NCI-H2227 (cell line): ENCODE measurements at regions not wholly inside any gene's neighbourhood (a gene's known extent, or its start where the extent isn't known, plus 50 kb on each side); places are given as distances from the start of the nearest gene placed in this dataset.

ENCODE experiments used
- DNase-seq: peaks from one replicate; lab custom pipeline; 2025; ENCODE audit not compliant: unreplicated experiment; lab: John Stamatoyannopoulos, UW

- DNase-seq: peak; percentile 46
These were observed 110.4 kb downstream of the DAD1 start for GRCh38 chr14:22478670-22479069.

GRCh38 chr14:22478247-22478646, 110.8 kb downstream of the DAD1 start:
- no peak for DNase-seq

- no peak for DNase-seq
These were observed 111.3 kb downstream of the DAD1 start for GRCh38 chr14:22477569-22478194.

GRCh38 chr14:22476887-22477286, 112.1 kb downstream of the DAD1 start:
- DNase-seq: no peak

GRCh38 chr14:22476005-22476751, 112.8 kb downstream of the DAD1 start:
- DNase-seq: no peak

GRCh38 chr14:22475381-22475780, 113.6 kb downstream of the DAD1 start:
- DNase-seq: no peak

GRCh38 chr14:22474730-22475351, 114.2 kb downstream of the DAD1 start:
- DNase-seq: no peak

GRCh38 chr14:22472935-22473854, 115.8 kb downstream of the DAD1 start:
- peak; percentile 31 for DNase-seq

- no peak for DNase-seq
These were observed 116.6 kb downstream of the DAD1 start for GRCh38 chr14:22472466-22472865.

- DNase-seq: peak; percentile 65
These were observed 117.4 kb downstream of the DAD1 start for GRCh38 chr14:22471545-22472121.

- no peak for DNase-seq
These were observed 119.3 kb downstream of the DAD1 start for GRCh38 chr14:22469538-22470303.

GRCh38 chr14:22468830-22469229, 120.2 kb downstream of the DAD1 start:
- DNase-seq: no peak

- DNase-seq: no peak
These were observed 122.5 kb downstream of the DAD1 start for GRCh38 chr14:22466491-22466890.

- DNase-seq: no peak
These were observed 123.7 kb downstream of the DAD1 start for GRCh38 chr14:22465201-22465840.

- no peak for DNase-seq
These were observed 124.4 kb downstream of the DAD1 start for GRCh38 chr14:22464422-22465142.

- no peak for DNase-seq
These were observed 125.3 kb downstream of the DAD1 start for GRCh38 chr14:22463763-22464173.

- DNase-seq: no peak
These were observed 126.1 kb downstream of the DAD1 start for GRCh38 chr14:22462923-22463322.

- no peak for DNase-seq
These were observed 128.4 kb downstream of the DAD1 start for GRCh38 chr14:22460461-22461195.
